Neural cell (in vitro differentiated cells): ENCODE measurements at regions not wholly inside any gene's neighbourhood (a gene's known extent, or its start where the extent isn't known, plus 50 kb on each side); places are given as distances from the start of the nearest gene placed in this dataset.

Source experiments
- H2AFZ ChIP-seq: fragments of 200-600, 300-800 bp; sonication (generic), shearing (Covaris generic); 2 replicates; pipeline ENCODE4 v1.6.0; 2014; ENCODE audit warnings: low read depth, mild to moderate bottlenecking, antibody characterized with exemption, low read length, moderate library complexity
- H3F3A ChIP-seq: fragments of 200-600 bp; shearing (Covaris generic); 2 replicates; pipeline ENCODE4 v1.6.1; 2016; ENCODE audit warnings: mild to moderate bottlenecking, moderate library complexity, mixed read lengths, antibody characterized with exemption, low read length; ENCODE audit not compliant: insufficient read depth, poor library complexity, severe bottlenecking
- H3K27ac ChIP-seq: fragments of 200-600, 300-800 bp; sonication (generic), shearing (Covaris generic); 2 replicates; pipeline ENCODE4 v1.5.1; 2014; ENCODE audit warnings: mild to moderate bottlenecking, low read length, moderate library complexity
- H3K27me3 ChIP-seq: fragments of 300-800, 200-600 bp; sonication (generic), shearing (Covaris generic); 2 replicates; pipeline ENCODE4 v1.6.0; 2014; ENCODE audit warnings: mild to moderate bottlenecking, low read depth, low read length, moderate library complexity; ENCODE audit not compliant: insufficient read depth
- H3K36me3 ChIP-seq: fragments of 300-800, 200-600 bp; sonication (generic), shearing (Covaris generic); 2 replicates; pipeline ENCODE4 v1.5.1; 2014; ENCODE audit warnings: mild to moderate bottlenecking, antibody characterized with exemption, low read length, moderate library complexity; ENCODE audit not compliant: insufficient read depth
- H3K4me2 ChIP-seq: fragments of 300-800, 200-600 bp; sonication (generic), shearing (Covaris generic); 2 replicates; pipeline ENCODE4 v1.6.0; 2014; ENCODE audit warnings: mild to moderate bottlenecking, low read length
- H3K4me3 ChIP-seq: fragments of 300-800, 200-600 bp; sonication (generic), shearing (Covaris generic); 2 replicates; pipeline ENCODE4 v1.5.1; 2014; ENCODE audit warnings: mild to moderate bottlenecking, low read length, moderate library complexity
- H3K79me2 ChIP-seq: fragments of 200-600 bp; shearing (Covaris generic); replicated peaks from 2 replicates; pipeline ENCODE4 v1.6.0; 2014; ENCODE audit warnings: mild to moderate bottlenecking, low read length, moderate library complexity; ENCODE audit not compliant: insufficient read depth
- H3K9ac ChIP-seq: fragments of 300-800, 200-600 bp; sonication (generic), shearing (Covaris generic); 2 replicates; pipeline ENCODE4 v1.6.1; 2016; ENCODE audit warnings: mild to moderate bottlenecking, low read length, mixed read lengths
- H3K9me2 ChIP-seq: fragments of 200-600 bp; shearing (Covaris generic); 2 replicates; pipeline ENCODE4 v1.6.1; 2016; ENCODE audit warnings: mild to moderate bottlenecking, low read length, mixed read lengths; ENCODE audit not compliant: insufficient read depth
- H3K9me3 ChIP-seq: fragments of 200-600, 300-800 bp; sonication (generic), shearing (Covaris generic); 2 replicates; pipeline ENCODE4 v1.6.1; 2016; ENCODE audit warnings: mild to moderate bottlenecking, mixed run types, low read length, moderate library complexity, mixed read lengths
- H4K20me1 ChIP-seq: fragments of 200-600 bp; shearing (Covaris generic); 2 replicates; pipeline ENCODE4 v1.6.1; 2016; ENCODE audit warnings: mild to moderate bottlenecking, mixed run types; ENCODE audit not compliant: insufficient read depth
- CTCF ChIP-seq: fragments of 450-650 bp; IDR thresholded peaks from 2 replicates; pipeline ENCODE4 v1.5.1; 2014; ENCODE audit warnings: antibody characterized with exemption, mild to moderate bottlenecking, moderate library complexity; ENCODE audit not compliant: poor library complexity, severe bottlenecking
- EP300 ChIP-seq: fragments of 450-650 bp; conservative IDR thresholded peaks from 2 replicates; pipeline ENCODE4 v1.6.1; 2014; ENCODE audit warnings: antibody characterized with exemption, mild to moderate bottlenecking, moderate library complexity; ENCODE audit not compliant: poor library complexity, severe bottlenecking
- EZH2 ChIP-seq: fragments of 200-600, 300-800 bp; shearing (Covaris generic), sonication (generic); IDR thresholded peaks from 2 replicates; pipeline ENCODE4 v1.6.1; 2014; ENCODE audit warnings: antibody characterized with exemption, low read length, borderline replicate concordance, mild to moderate bottlenecking; ENCODE audit not compliant: insufficient read depth, poor library complexity, severe bottlenecking
- MXI1 ChIP-seq: fragments of 450-650 bp; conservative IDR thresholded peaks from 2 replicates; pipeline ENCODE4 v1.6.1; 2014; ENCODE audit warnings: antibody characterized with exemption, mild to moderate bottlenecking; ENCODE audit not compliant: poor library complexity, severe bottlenecking
- POLR2AphosphoS5 ChIP-seq: IDR thresholded peaks from 2 replicates; pipeline ENCODE4 v1.6.1; 2012
- RAD21 ChIP-seq: fragments of 450-650 bp; conservative IDR thresholded peaks from 2 replicates; pipeline ENCODE4 v1.6.1; 2014; ENCODE audit warnings: antibody characterized with exemption, mild to moderate bottlenecking, moderate library complexity
- REST ChIP-seq: IDR thresholded peaks from 2 replicates; pipeline ENCODE4 v1.6.1; 2012; ENCODE audit warnings: borderline replicate concordance
- SMC3 ChIP-seq: fragments of 450-650 bp; conservative IDR thresholded peaks from 2 replicates; pipeline ENCODE4 v1.6.1; 2014; ENCODE audit warnings: antibody characterized with exemption, mild to moderate bottlenecking, moderate library complexity; ENCODE audit not compliant: poor library complexity
- TAF1 ChIP-seq: IDR thresholded peaks from 2 replicates; pipeline ENCODE4 v1.6.1; 2012; ENCODE audit warnings: low read depth

GRCh38 chr2:199019898-199020507 is 437.7 kb downstream of the SATB2 start:
- no peaks in the 10 kb centered on the region for H3K36me3 ChIP-seq
- H3K27ac ChIP-seq = no peak overlapping the region
- no peak overlapping the region for H3K4me3 ChIP-seq
- no peak overlapping the region for H2AFZ ChIP-seq
- no peak overlapping the region for H3K4me2 ChIP-seq
- H3K27me3 ChIP-seq = no peaks in the 10 kb centered on the region
- no peaks in the 10 kb centered on the region for H3K9me3 ChIP-seq
- TF ChIP-seq TAF1 (no peak), RAD21 (no peak), POLR2AphosphoS5 (no peak), CTCF (no peak), EZH2 (no peak), REST (no peak)
- H3K9ac ChIP-seq = no peak overlapping the region
- H3F3A ChIP-seq = no peaks in the 10 kb centered on the region
- no peaks in the 10 kb centered on the region for H4K20me1 ChIP-seq
- no peaks in the 10 kb centered on the region for H3K79me2 ChIP-seq
- H3K9me2 ChIP-seq = no peaks in the 10 kb centered on the region

- no peak overlapping the region for H3K4me2 ChIP-seq
- H3K27ac ChIP-seq = no peak overlapping the region
- H3K9me2 ChIP-seq = no peaks in the 10 kb centered on the region
- H2AFZ ChIP-seq = no peak overlapping the region
- no peak for TF ChIP-seq REST
- no peak for TF ChIP-seq RAD21
- no peak for TF ChIP-seq EZH2
- TF ChIP-seq POLR2AphosphoS5 = no peak
- no peak for TF ChIP-seq TAF1
- TF ChIP-seq CTCF = no peak
- TF ChIP-seq MXI1 = no peak
- no peak for TF ChIP-seq EP300
- no peak for TF ChIP-seq SMC3
- no peaks in the 10 kb centered on the region for H3K36me3 ChIP-seq
- no peaks in the 10 kb centered on the region for H3F3A ChIP-seq
- no peak overlapping the region for H3K4me3 ChIP-seq
- no peaks in the 10 kb centered on the region for H4K20me1 ChIP-seq
- no peaks in the 10 kb centered on the region for H3K79me2 ChIP-seq
- no peaks in the 10 kb centered on the region for H3K27me3 ChIP-seq
- H3K9me3 ChIP-seq = no peaks in the 10 kb centered on the region
- no peak overlapping the region for H3K9ac ChIP-seq
Measured at GRCh38 chr2:199018826-199019225, 438.9 kb downstream of the SATB2 start.
